ENCODE measurements at regions not wholly inside any gene's neighbourhood (a gene's known extent, or its start where the extent isn't known, plus 50 kb on each side); places are given as distances from the start of the nearest gene placed in this dataset.

DNA sequence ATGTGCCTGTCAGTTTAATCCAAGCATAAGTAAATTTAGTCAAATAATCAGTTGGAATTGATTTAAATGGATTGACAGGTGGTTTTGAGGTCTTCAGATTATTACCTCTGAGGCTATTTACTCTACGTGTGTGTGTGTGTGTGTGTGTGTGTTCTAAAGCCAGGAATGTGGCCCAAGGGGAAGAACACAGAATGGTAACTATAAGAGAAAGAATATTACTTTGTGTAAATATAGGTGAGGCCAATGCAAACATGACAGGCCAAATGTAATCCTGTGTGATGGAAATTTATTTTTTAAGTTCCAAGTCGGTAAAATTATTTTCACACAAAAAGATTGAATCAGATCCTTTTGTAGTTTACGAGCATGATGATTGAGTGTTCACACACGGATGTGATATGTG, 390.0 kb downstream of the PLK2 start:
- H3K4me3 ChIP-seq (ENCODE audit: low read depth, low read length): no peak overlapping the region
- no peak for DNase-seq (ENCODE audit: low read depth)
- TF ChIP-seq, protein P1, sequence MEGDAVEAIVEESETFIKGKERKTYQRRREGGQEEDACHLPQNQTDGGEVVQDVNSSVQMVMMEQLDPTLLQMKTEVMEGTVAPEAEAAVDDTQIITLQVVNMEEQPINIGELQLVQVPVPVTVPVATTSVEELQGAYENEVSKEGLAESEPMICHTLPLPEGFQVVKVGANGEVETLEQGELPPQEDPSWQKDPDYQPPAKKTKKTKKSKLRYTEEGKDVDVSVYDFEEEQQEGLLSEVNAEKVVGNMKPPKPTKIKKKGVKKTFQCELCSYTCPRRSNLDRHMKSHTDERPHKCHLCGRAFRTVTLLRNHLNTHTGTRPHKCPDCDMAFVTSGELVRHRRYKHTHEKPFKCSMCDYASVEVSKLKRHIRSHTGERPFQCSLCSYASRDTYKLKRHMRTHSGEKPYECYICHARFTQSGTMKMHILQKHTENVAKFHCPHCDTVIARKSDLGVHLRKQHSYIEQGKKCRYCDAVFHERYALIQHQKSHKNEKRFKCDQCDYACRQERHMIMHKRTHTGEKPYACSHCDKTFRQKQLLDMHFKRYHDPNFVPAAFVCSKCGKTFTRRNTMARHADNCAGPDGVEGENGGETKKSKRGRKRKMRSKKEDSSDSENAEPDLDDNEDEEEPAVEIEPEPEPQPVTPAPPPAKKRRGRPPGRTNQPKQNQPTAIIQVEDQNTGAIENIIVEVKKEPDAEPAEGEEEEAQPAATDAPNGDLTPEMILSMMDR (IDR thresholded peaks at IDR 0.05; ENCODE audit: low read depth, low read length): no peak
- TF ChIP-seq MYC (IDR thresholded peaks at IDR 0.05; ENCODE audit: low read depth, low read length): no peak
- TF ChIP-seq, protein P2, sequence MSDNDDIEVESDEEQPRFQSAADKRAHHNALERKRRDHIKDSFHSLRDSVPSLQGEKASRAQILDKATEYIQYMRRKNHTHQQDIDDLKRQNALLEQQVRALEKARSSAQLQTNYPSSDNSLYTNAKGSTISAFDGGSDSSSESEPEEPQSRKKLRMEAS (IDR thresholded peaks at IDR 0.05; ENCODE audit: low read depth, low read length): no peak

DNA sequence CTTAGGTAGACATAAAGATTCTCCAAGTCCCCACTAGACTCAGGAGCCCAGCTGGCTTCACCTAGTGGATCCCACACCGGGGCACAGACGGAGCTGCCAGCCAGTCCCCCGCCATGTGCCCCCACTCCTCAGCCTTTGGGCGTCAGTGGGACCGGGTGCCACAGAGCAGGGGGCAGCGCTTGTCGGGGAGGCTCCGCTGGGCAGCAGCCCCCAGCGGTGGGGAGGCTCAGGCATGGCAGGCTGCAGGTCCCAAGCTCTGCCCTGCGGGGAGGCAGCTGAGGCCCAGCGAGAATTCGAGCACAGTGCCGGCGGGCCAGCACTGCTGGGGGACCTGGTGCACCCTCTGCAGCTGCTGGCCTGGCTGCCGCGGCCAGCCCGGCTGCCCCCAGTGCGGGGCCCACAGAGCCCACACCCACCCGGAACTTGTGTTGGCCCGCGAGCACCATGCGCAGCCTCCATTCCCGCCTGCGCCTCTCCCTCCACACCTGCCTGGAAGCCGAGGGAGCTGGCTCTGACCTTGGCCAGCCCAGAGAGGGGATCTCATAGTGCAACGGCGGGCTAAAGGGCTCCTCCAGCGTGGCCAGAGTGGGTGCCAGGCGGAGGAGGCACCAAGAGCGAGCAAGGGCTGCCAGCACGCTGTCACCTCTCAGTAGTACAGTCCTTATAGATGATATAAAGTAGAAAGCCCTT, 390.7 kb downstream of the PLK2 start:
- DNase-seq (ENCODE audit: low read depth): no peak
- TF ChIP-seq, protein P1 (IDR thresholded peaks at IDR 0.05; ENCODE audit: low read depth, low read length): no peak
- no peak for TF ChIP-seq MYC (IDR thresholded peaks at IDR 0.05; ENCODE audit: low read depth, low read length)
- TF ChIP-seq POLR2A (IDR thresholded peaks at IDR 0.05; ENCODE audit: extremely low read depth, insufficient read length): no peak
- TF ChIP-seq, protein P2 (IDR thresholded peaks at IDR 0.05; ENCODE audit: low read depth, low read length): no peak

DNA sequence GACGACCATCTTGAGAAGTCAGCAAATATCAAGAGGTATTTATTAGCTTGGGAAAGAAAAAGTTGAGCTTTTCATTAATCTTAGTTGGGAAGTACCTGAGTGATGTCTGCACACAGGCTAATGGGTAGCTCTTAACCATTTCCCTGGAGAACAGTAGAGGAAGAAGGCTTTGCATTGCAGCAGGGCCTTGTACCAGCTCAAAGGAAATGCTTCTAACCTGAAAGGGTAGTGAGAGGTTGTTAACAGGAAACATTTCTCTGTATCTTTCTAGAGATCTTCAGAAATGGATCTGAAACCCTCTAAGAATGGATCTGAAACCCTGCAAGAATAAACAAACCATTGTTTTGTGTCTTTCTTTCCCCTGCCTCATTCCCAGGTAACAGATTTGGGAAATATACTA, 393.3 kb downstream of the PLK2 start:
- DNase-seq (ENCODE audit: low read depth): no peak
- TF ChIP-seq, protein P2 (IDR thresholded peaks at IDR 0.05; ENCODE audit: low read depth, low read length): no peak
- TF ChIP-seq POLR2A (IDR thresholded peaks at IDR 0.05; ENCODE audit: extremely low read depth, insufficient read length): no peak
- TF ChIP-seq, protein P1 (IDR thresholded peaks at IDR 0.05; ENCODE audit: low read depth, low read length): no peak
- H3K4me3 ChIP-seq (ENCODE audit: low read depth, low read length): no peak overlapping the region

More for the DNA sequence above, 390.7 kb downstream of the PLK2 start:
- H3K4me3 ChIP-seq (ENCODE audit: low read depth, low read length): no peak overlapping the region

DNA sequence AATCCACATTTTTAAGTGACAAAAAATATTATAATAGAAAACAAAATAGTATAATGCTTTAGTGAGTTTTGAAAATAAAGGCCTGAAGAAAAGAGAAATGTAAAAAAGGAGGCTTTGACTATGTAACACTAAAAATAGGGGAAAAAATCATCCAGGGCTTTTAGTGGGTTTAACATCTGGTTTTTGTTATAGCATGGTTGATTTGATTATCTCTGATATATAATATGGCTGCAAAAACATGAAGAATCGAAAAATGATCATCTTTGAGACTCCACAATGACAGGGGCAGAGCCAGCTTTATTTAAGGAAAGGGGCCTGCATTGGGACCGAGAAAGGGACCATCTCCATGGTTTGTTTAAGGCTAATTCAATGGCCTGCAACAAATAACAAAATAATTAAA, 393.8 kb downstream of the PLK2 start:
- H3K4me3 ChIP-seq (ENCODE audit: low read depth, low read length): no peak overlapping the region
- no peak for DNase-seq (ENCODE audit: low read depth)
- TF ChIP-seq, protein P2 (IDR thresholded peaks at IDR 0.05; ENCODE audit: low read depth, low read length): no peak
- no peak for TF ChIP-seq MYC (IDR thresholded peaks at IDR 0.05; ENCODE audit: low read depth, low read length)
- no peak for TF ChIP-seq POLR2A (IDR thresholded peaks at IDR 0.05; ENCODE audit: extremely low read depth, insufficient read length)
- TF ChIP-seq, protein P1 (IDR thresholded peaks at IDR 0.05; ENCODE audit: low read depth, low read length): no peak

DNA sequence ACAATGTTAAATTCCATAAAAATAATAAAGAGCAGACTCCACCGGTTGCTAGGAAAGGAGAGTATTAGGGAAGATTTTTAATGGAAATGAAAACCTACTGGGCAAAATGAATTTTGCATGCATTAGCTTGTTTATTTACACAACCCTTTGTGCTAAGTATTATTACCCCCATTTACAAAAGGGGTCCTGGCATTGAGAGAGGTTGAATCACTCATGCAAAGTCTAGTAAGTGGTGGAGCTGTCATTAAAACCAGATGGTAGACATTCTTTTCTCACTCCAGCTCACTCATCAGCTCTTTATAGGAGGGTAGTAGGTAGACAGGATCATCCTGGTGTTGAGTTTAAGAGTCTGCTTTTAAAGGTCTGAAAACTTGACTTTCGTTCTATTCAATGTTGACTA, 395.1 kb downstream of the PLK2 start:
- TF ChIP-seq, protein P2 (IDR thresholded peaks at IDR 0.05; ENCODE audit: low read depth, low read length): no peak
- no peak for DNase-seq (ENCODE audit: low read depth)

DNA sequence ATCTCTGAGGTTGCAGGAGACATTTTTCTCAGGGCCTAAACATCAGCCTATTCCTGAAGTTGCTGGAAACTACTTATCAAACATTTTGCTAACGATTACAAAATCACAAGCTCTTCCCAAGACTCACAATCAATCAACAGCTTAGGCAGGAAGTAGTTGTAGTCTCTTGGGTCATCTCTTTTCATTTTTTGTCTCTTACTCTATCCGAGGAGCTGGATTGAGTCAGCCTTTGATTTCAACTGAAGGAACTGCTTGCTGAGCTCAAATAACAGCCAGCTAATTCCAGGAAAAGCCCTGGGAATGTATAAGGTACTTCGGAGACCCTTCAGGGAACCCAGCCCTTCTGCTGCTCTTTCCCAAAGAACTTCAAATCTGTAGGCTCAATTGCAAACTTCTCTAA, 398.9 kb downstream of the PLK2 start:
- TF ChIP-seq, protein P2 (IDR thresholded peaks at IDR 0.05; ENCODE audit: low read depth, low read length): no peak
- TF ChIP-seq MYC (IDR thresholded peaks at IDR 0.05; ENCODE audit: low read depth, low read length): no peak
- TF ChIP-seq POLR2A (IDR thresholded peaks at IDR 0.05; ENCODE audit: extremely low read depth, insufficient read length): no peak
- TF ChIP-seq, protein P1 (IDR thresholded peaks at IDR 0.05; ENCODE audit: low read depth, low read length): no peak
- no peak for DNase-seq (ENCODE audit: low read depth)
- H3K4me3 ChIP-seq (ENCODE audit: low read depth, low read length): no peak overlapping the region

More for the DNA sequence above, 395.1 kb downstream of the PLK2 start:
- no peak overlapping the region for H3K4me3 ChIP-seq (ENCODE audit: low read depth, low read length)
